Stimulated activated CD4-positive, alpha-beta T cell treated with anti-CD3 and anti-CD28 coated beads, Interleukin-1b, Interleukin-23, amount 100 ng/mL, for 1 hour (primary cell): ENCODE measurements at regions not wholly inside any gene's neighbourhood (a gene's known extent, or its start where the extent isn't known, plus 50 kb on each side); places are given as distances from the start of the nearest gene placed in this dataset.
"Not testable (repeated sequence)": the region's sequence is repeated elsewhere in the genome, so short reads cannot be mapped to it uniquely, and the experiment has no call there.

Source experiments
- DNase-seq, 2 donors: peaks; one replicate each; pipeline ENCODE4 v3.0.0-alpha.2; 2020; ENCODE audit warnings: low read depth in 2 of 2

GRCh38 chr11:112310848-112311247 lies 50.2 kb upstream of the PLET1 start:
- no peak for DNase-seq

DNA sequence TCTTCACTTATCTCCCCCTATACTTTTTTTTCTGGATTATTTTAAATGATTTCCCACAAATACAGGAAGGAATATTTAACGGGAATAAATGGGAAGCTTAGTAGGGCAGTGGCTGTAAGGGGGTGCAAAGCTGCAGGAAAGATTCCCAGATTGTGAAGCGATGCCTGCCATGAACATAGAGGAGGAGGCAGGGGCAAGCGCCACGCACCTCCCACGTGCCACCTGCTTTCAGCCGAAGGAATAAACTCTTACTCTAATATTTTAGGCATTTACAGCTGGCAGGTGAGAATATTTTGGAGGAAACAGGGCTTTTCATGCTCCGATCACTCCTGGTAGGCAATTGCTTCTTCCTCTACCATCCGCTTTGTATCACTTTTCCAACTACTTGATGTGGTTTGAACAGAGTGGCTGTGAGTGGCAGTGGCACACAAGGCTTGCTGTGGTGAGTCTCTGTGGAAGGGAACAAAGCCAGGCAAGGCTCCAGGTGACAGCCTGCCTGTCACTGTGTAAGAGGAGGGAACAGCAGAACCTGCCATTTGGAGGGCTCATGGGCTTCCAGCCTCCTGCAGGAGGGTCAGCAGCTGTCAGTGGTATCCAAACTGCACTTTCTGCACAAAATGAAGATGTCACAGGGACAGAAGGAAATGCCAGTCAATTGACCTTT lies 54.5 kb upstream of the PLET1 start:
- no peak for DNase-seq

- no peak for DNase-seq
Measured at GRCh38 chr11:112315861-112316739, 55.4 kb upstream of the PLET1 start.

DNA sequence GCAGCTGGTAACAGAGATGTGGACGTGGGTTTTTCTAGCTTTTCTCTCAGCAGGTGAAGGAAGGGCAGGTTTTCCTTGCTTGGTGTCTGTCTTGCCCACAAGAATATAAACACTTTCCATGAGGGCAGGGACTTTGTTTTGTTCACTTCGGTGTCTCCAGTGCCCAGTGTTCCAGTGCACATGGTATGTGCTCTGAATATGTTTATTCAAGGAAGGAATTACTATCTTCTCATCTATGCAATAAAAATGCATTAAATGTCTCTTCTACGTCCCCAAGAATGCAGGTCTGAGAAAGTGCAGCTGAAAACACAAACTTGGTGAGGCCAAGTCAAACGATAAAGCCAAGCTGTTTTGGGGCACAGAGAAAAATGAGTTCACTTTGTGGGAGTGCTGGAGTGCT lies 56.3 kb upstream of the PLET1 start:
- DNase-seq, result no peak

- no peak for DNase-seq
Measured at GRCh38 chr11:112318184-112318591, 57.5 kb upstream of the PLET1 start.

- no peak for DNase-seq
Measured at GRCh38 chr11:112318661-112319060, 58.0 kb upstream of the PLET1 start.

DNA sequence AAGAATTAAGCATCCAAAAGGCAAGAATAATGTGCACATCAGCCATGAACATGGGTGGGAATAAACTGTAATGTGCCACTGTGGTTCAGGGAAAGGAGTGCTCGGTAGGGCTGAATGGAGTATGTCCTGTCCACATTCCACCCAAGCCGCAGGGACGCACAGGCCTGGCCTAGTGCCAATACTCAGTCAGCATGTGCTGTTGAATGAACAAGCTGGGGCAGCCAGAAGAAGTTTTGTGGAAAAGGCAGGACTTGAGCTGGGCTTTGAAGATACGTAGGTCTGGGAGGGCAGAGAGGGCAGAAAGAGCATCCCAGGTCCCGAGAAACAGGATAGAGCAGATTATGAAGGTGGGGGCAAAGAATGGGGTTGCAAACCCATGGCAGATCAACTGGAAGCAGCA lies 60.0 kb upstream of the PLET1 start:
- no peak for DNase-seq

- no peak for DNase-seq
Measured at GRCh38 chr11:112321501-112322172, 61.0 kb upstream of the PLET1 start.

DNA sequence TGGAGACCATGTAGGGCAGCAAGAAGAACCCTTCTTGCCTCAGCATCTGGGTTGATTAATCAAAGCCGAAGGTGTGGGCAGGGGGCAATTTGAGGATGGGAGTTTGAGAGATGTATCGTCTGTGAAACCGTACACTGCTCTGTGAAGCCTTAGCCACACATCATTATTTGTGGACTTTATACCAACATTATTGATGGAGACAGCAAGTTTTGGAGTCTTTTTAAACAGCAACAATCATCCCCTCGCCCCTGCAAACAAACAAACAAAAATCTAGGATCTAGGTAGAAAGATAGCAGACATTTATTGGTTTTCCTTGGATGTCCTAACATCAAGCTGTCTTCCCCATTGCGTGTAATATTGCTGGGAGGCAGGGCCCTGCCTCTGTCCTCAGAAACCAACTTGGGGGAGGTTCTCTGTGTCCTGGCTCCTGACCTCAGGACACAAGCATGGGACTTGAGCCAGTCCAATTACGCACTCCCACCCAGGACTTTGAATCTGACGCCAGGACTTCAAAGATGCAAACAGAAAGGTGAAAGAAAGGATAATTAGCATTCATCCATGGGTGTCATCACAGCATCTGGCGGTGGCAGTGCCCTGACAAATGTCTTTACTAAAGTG lies 61.6 kb upstream of the PLET1 start:
- DNase-seq, result no peak

DNA sequence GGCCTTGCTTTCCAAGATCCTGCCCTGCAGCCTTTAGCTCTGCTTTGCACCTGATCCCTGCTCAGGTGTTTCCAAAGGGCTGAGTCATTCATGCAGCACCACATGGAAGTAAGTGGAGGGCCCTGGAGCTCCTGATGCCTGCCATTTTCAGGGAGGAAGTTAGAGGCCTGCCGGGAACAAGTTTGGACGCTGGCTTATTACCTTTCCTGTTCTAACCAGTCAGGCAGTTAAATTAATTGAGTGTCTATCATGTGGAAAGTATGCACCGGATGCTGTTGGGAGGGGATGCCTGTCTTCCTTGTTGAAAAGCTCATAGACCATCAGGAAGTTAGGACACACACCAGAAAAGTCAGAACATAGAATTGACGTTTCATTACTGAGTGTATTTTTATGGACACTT lies 73.7 kb upstream of the PLET1 start:
- no peak for DNase-seq

- no peak for DNase-seq
Measured at GRCh38 chr11:112336356-112336886, 75.8 kb upstream of the PLET1 start.

- DNase-seq, result no peak
Measured at GRCh38 chr11:112339566-112339965, 78.9 kb upstream of the PLET1 start.

- DNase-seq, result no peak
Measured at GRCh38 chr11:112343368-112344039, 82.8 kb upstream of the PLET1 start.

DNA sequence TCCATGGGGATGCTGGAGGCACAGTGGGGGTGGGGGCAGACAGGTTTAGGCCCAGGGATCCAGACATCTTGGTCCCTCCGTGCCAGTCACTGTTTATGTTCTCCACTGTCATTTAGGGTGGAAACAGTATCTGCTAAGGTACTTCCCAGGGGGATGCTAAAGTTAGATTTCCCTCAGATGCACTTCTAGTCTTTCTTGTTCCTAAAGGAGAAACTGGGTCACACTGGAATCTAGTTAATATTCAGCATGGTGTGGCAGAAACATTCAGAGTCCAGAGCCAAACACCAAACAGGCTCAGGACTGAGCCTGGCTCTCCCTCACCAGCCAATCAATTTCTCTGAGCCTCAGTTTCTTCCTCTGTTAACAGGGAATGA lies 83.4 kb upstream of the PLET1 start:
- no peak for DNase-seq

DNA sequence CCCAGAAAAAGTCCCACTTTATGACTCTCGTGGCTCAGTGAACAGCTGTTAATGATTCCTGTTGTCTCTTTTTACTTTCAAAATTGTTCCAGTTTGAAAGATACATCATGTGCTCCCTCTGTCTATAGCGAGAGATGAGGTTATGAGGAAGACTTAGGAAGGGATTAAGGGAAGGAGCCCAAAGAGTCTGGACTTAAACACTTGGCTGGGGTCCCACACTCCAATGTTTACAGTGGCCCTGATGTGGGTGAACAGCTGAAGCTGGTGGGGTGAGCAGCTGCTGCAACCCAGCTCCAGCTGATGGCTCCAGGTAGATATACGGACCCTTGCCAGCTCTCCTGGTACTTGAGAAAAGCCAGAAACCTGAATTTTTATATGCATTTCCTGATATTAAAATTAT lies 84.5 kb upstream of the PLET1 start:
- DNase-seq, result no peak

- no peak for DNase-seq
Measured at GRCh38 chr11:112345706-112346105, 85.0 kb upstream of the PLET1 start.

DNA sequence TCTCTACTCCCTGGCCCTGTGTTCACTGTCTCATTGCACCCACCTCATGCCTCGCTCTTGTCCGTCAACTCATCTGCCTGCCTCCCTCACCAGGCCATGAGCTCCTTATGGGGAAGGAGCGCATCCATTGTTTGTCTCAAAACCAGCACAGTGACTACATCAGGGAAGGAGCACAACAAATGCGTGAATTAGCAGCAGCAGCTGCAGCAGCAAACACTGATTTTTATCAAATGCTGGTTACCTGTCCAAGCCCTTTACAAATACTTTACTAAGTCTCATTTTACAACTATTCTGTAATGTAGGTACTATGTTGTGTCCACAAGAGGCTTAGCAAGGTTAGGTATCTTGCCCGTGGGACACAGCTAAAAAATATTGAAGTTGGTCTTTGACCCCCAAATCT lies 85.9 kb upstream of the PLET1 start:
- DNase-seq, result no peak

DNA sequence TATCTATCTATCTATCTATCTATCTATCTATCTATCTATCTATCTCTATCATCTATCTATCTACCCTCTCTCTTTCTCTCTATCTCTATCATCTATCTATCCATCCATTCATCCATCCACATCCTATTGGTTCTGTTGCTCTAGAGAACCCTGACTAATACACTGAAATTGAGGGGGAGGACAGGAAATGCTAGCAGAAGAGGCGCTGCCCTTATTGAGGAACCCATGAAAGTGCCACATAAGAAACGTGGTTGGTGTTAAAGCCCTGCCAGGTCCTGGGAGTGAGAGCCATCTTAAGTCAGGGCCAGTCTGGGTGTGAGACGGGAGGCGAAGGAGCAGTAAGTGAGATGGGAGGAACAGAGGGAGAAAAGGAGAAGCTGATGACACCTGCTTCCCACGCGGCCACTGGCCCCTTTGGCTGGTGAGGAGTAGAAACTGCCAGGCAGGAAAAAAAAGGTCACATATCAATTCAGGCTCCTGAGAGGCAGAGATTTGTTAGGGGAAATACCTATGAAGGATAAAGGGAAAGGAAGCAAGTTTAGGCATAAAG lies 87.9 kb upstream of the PLET1 start:
- DNase-seq, result no peak

GRCh38 chr11:112351423-112351822 lies 90.8 kb upstream of the PLET1 start:
- DNase-seq, result not testable (repeated sequence)

GRCh38 chr11:112352907-112353306 lies 92.2 kb upstream of the PLET1 start:
- no peak for DNase-seq

GRCh38 chr11:112354364-112354763 lies 93.7 kb upstream of the PLET1 start:
- no peak for DNase-seq
